SU-DHL-6 (cell line): ENCODE measurements at regions not wholly inside any gene's neighbourhood (a gene's known extent, or its start where the extent isn't known, plus 50 kb on each side); places are given as distances from the start of the nearest gene placed in this dataset.

Source experiments
- CTCF ChIP-seq: fragments of 200-600 bp; sonication (generic); IDR thresholded peaks from one replicate; pipeline ENCODE4 v1.5.1; 2017; ENCODE audit warnings: antibody characterized with exemption, mild to moderate bottlenecking, low read length, moderate library complexity; ENCODE audit not compliant: insufficient read depth, poor library complexity, severe bottlenecking
- EZH2phosphoT487 ChIP-seq: fragments of 200-600 bp; sonication (generic), shearing (Covaris generic); conservative IDR thresholded peaks from 2 replicates; pipeline ENCODE4 v1.6.1; 2018; ENCODE audit warnings: mild to moderate bottlenecking, antibody characterized with exemption, low read length, moderate library complexity, mixed read lengths

- no peak for TF ChIP-seq CTCF
- TF ChIP-seq EZH2phosphoT487: no peak
These were observed 420.2 kb upstream of the MEX3C start for GRCh38 chr18:51617572-51618260.
